HEK293T (cell line): ENCODE measurements at regions not wholly inside any gene's neighbourhood (a gene's known extent, or its start where the extent isn't known, plus 50 kb on each side); places are given as distances from the start of the nearest gene placed in this dataset.

Source experiments
- ARNT ChIP-seq: fragments of 450-650 bp; IDR thresholded peaks from 2 replicates; pipeline ENCODE4 v1.6.1; 2017; ENCODE audit warnings: mild to moderate bottlenecking
- NFRKB ChIP-seq: fragments of 450-650 bp; IDR thresholded peaks from 2 replicates; pipeline ENCODE4 v1.6.1; 2016; ENCODE audit warnings: mild to moderate bottlenecking, moderate library complexity
- TARDBP ChIP-seq: fragments of 450-650 bp; IDR thresholded peaks from 2 replicates; pipeline ENCODE4 v1.6.1; 2016
- ZNF384 ChIP-seq: fragments of 450-650 bp; IDR thresholded peaks from 2 replicates; pipeline ENCODE4 v1.6.1; 2016

- no peak for TF ChIP-seq ZNF384
- no peak for TF ChIP-seq TARDBP
- TF ChIP-seq NFRKB: no peak
- no peak for TF ChIP-seq ARNT
These were observed 1441.8 kb downstream of the TBC1D22A start for GRCh38 chr22:48204296-48204695.
